ENCODE measurements at regions not wholly inside any gene's neighbourhood (a gene's known extent, or its start where the extent isn't known, plus 50 kb on each side); places are given as distances from the start of the nearest gene placed in this dataset.

DNA sequence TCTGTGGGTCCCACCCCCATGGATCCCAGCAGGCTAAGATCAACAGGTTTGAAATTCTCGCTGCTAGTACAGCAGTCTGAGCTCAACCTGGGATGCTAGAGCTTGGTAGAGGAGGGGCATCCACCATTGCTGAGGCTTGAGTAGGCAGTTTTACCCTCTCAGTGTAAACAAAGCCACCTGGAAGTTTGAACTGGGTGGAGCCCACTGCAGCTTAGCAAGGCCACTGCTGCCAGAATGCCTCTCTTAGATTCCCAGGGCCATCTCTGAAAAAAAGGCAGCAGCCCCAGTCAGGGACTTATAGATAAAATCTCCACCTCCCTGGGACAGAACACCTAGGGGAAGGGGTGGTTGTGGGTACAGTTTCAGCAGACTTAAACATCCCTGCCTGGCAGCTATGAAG, 190.0 kb upstream of the CACNA2D1 start:
- DNase-seq (no peak), ATAC-seq (no peak)
- Mint-ChIP-seq H3K27me3 (peaks cover 0 to 2% (median 0%) of the 10 kb centered on the region in 5 donors), H3K27ac (no peak overlapping the region), H3K4me1 (no peaks in the 10 kb centered on the region), H3K9me3 (peaks cover 0 to 5% (median 0%) of the 10 kb centered on the region in 11 donors), H3K36me3 (no peaks in the 10 kb centered on the region), H3K4me3 (no peak overlapping the region)
- H3K27ac ChIP-seq (ENCODE audit: low read depth, low read length): no peak overlapping the region
- no peaks in the 10 kb centered on the region for H3K9me3 ChIP-seq (ENCODE audit: control insufficient read depth in 2 of 3, low read length in 3 of 3)
- H3K27me3 ChIP-seq (ENCODE audit: control insufficient read depth in 2 of 2, insufficient read depth in 2 of 2, low read length in 2 of 2): no peaks in the 10 kb centered on the region
- CTCF ChIA-PET: no interaction called here
- H3K4me3 ChIP-seq (ENCODE audit: low read length): no peak overlapping the region
- no peaks in the 10 kb centered on the region for H3K36me3 ChIP-seq (ENCODE audit: control insufficient read depth in 2 of 3, insufficient read depth in 3 of 3, low read length in 3 of 3)
- no peaks in the 10 kb centered on the region for H3K4me1 ChIP-seq (ENCODE audit: control insufficient read depth in 2 of 2, insufficient read depth in 2 of 2, low read length in 2 of 2)
- intact Hi-C loops (cut with micrococcal nuclease): no loop called here
- POLR2A ChIA-PET: no interaction called here

DNA sequence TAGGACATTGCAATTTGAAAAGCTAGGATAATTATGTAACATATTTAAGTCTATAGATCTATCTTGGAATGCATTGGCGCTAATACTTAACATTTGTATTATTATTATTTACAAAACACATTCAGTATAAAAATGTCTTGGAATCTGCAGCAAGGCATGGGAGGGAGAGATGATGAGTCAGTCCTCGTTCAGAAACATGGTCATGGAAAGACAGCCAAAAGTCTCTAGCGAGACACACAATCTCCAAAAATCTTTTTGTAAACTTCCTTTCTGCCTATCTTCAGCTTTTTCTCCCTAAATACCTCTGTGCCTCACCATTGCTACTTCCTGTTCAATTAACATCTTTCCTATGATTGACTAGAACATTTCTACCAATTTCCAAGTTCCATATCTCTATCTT, 188.4 kb upstream of the CACNA2D1 start:
- H3K36me3 ChIP-seq (ENCODE audit: control insufficient read depth in 2 of 3, insufficient read depth in 3 of 3, low read length in 3 of 3): no peaks in the 10 kb centered on the region
- H3K27me3 ChIP-seq (ENCODE audit: control insufficient read depth in 2 of 2, insufficient read depth in 2 of 2, low read length in 2 of 2): no peaks in the 10 kb centered on the region
- Mint-ChIP-seq H3K27ac (no peak overlapping the region), H3K36me3 (no peaks in the 10 kb centered on the region), H3K4me3 (no peak overlapping the region), H3K9me3 (peaks cover 0 to 5% (median 0%) of the 10 kb centered on the region in 11 donors), H3K27me3 (peaks cover 0 to 2% (median 0%) of the 10 kb centered on the region in 5 donors), H3K4me1 (no peaks in the 10 kb centered on the region)
- H3K4me3 ChIP-seq (ENCODE audit: low read length): no peak overlapping the region
- ChIA-PET POLR2A (no interaction called here), CTCF (no interaction called here)
- no peaks in the 10 kb centered on the region for H3K9me3 ChIP-seq (ENCODE audit: control insufficient read depth in 2 of 3, low read length in 3 of 3)
- H3K4me1 ChIP-seq (ENCODE audit: control insufficient read depth in 2 of 2, insufficient read depth in 2 of 2, low read length in 2 of 2): no peaks in the 10 kb centered on the region
- no peak for DNase-seq
- ATAC-seq: no peak
- intact Hi-C loops (cut with micrococcal nuclease): no loop called here
- H3K27ac ChIP-seq (ENCODE audit: low read depth, low read length): no peak overlapping the region

DNA sequence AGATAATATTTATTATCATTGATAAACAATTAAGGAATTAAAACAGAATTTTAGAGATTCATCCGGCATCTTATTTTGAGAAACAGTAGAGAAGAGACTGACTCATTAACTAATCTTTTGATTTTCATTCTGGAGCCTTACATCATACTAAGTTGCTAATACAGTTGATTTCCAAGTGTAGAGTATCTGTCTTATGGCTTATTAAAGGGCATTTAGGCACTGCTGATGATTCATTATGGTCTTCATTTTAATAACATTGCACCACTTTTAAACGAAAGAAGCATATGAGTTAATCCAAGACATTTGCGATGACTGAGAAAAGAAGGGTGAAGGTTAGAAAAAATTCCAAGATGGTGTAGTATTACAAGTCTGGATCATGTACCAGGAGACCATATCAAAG, 186.0 kb upstream of the CACNA2D1 start:
- peaks cover 0 to 2% (median 0%) of the 10 kb centered on the region in 5 donors for H3K27me3 Mint-ChIP-seq
- ChIA-PET POLR2A (no interaction called here), CTCF (no interaction called here)
- H3K36me3 Mint-ChIP-seq: no peaks in the 10 kb centered on the region
- Histone ChIP-seq H3K4me1 (ENCODE audit: control insufficient read depth in 2 of 2, insufficient read depth in 2 of 2, low read length in 2 of 2) (no peaks in the 10 kb centered on the region), H3K36me3 (ENCODE audit: control insufficient read depth in 2 of 3, insufficient read depth in 3 of 3, low read length in 3 of 3) (no peaks in the 10 kb centered on the region), H3K9me3 (ENCODE audit: control insufficient read depth in 2 of 3, low read length in 3 of 3) (no peaks in the 10 kb centered on the region), H3K4me3 (ENCODE audit: low read length) (no peak overlapping the region), H3K27me3 (ENCODE audit: control insufficient read depth in 2 of 2, insufficient read depth in 2 of 2, low read length in 2 of 2) (no peaks in the 10 kb centered on the region), H3K27ac (ENCODE audit: low read depth, low read length) (no peak overlapping the region)
- ATAC-seq (no peak), DNase-seq (no peak)
- peaks cover 0 to 2% (median 0%) of the 10 kb centered on the region in 11 donors for H3K9me3 Mint-ChIP-seq
- intact Hi-C loops (cut with micrococcal nuclease): no loop called here
- H3K4me3 Mint-ChIP-seq: no peak overlapping the region
- no peak overlapping the region for H3K27ac Mint-ChIP-seq
- no peaks in the 10 kb centered on the region for H3K4me1 Mint-ChIP-seq

DNA sequence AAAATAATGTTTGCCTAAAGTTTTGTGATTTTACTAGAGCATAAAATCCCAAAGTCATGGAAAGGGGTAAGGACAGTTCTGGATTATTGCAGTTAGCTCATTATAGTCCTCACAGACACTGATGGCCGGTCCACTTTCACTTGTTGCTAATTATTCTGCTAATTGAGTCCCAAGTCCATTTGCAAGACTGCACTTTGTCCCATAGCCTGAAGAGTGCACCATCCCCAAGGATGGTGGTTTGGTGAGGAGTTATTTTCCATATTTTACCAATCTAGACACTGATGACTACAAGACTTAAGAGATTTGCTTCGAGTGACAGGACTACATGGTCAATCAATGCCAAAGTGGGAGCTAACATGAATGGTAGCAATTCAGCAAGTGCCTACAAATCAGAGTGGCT, 181.8 kb upstream of the CACNA2D1 start:
- H3K4me1 ChIP-seq (ENCODE audit: control insufficient read depth in 2 of 2, insufficient read depth in 2 of 2, low read length in 2 of 2): no peaks in the 10 kb centered on the region
- no peaks in the 10 kb centered on the region for H3K27me3 ChIP-seq (ENCODE audit: control insufficient read depth in 2 of 2, insufficient read depth in 2 of 2, low read length in 2 of 2)
- no peak overlapping the region for H3K27ac ChIP-seq (ENCODE audit: low read depth, low read length)
- intact Hi-C loops (cut with micrococcal nuclease): no loop called here
- H3K9me3 ChIP-seq (ENCODE audit: control insufficient read depth in 2 of 3, low read length in 3 of 3): no peaks in the 10 kb centered on the region
- ChIA-PET CTCF (no interaction called here), POLR2A (no interaction called here)
- H3K4me3 Mint-ChIP-seq: no peak overlapping the region
- DNase-seq (no peak), ATAC-seq (no peak)
- H3K4me3 ChIP-seq (ENCODE audit: low read length): no peak overlapping the region
- H3K36me3 ChIP-seq (ENCODE audit: control insufficient read depth in 2 of 3, insufficient read depth in 3 of 3, low read length in 3 of 3): no peaks in the 10 kb centered on the region
- H3K9me3 Mint-ChIP-seq: peaks cover 0 to 10% (median 0%) of the 10 kb centered on the region in 11 donors
- no peak overlapping the region for H3K27ac Mint-ChIP-seq
- H3K4me1 Mint-ChIP-seq: no peaks in the 10 kb centered on the region
- peaks cover 0 to 2% (median 0%) of the 10 kb centered on the region in 5 donors for H3K27me3 Mint-ChIP-seq
- no peaks in the 10 kb centered on the region for H3K36me3 Mint-ChIP-seq

DNA sequence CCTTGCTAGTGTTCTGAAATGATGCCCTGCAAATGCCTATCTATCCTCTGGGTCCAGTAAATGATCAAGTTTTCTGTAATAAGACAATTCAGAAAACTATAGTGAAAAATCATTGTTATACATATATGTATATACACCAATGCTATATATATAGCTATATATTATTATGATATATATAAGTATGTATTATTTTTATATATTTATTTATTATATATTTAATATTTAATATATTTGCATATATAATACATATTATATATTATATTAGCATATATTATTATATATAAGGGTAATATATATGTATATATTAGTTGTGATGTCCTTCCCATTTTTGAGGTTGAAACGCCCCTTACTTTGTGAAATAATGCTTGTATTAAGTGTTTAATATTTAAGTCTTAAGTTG, 181.4 kb upstream of the CACNA2D1 start:
- Mint-ChIP-seq H3K4me3 (no peak overlapping the region), H3K27ac (no peak overlapping the region), H3K9me3 (peaks cover 0 to 10% (median 1%) of the 10 kb centered on the region in 11 donors), H3K27me3 (peaks cover 0 to 2% (median 0%) of the 10 kb centered on the region in 5 donors), H3K4me1 (no peaks in the 10 kb centered on the region), H3K36me3 (no peaks in the 10 kb centered on the region)
- ChIA-PET CTCF (no interaction called here), POLR2A (no interaction called here)
- Histone ChIP-seq H3K4me1 (ENCODE audit: control insufficient read depth in 2 of 2, insufficient read depth in 2 of 2, low read length in 2 of 2) (no peaks in the 10 kb centered on the region), H3K4me3 (ENCODE audit: low read length) (no peak overlapping the region), H3K9me3 (ENCODE audit: control insufficient read depth in 2 of 3, low read length in 3 of 3) (no peaks in the 10 kb centered on the region), H3K36me3 (ENCODE audit: control insufficient read depth in 2 of 3, insufficient read depth in 3 of 3, low read length in 3 of 3) (no peaks in the 10 kb centered on the region), H3K27ac (ENCODE audit: low read depth, low read length) (no peak overlapping the region), H3K27me3 (ENCODE audit: control insufficient read depth in 2 of 2, insufficient read depth in 2 of 2, low read length in 2 of 2) (no peaks in the 10 kb centered on the region)
- no peak for DNase-seq
- intact Hi-C loops (cut with micrococcal nuclease): no loop called here
- ATAC-seq: no peak

DNA sequence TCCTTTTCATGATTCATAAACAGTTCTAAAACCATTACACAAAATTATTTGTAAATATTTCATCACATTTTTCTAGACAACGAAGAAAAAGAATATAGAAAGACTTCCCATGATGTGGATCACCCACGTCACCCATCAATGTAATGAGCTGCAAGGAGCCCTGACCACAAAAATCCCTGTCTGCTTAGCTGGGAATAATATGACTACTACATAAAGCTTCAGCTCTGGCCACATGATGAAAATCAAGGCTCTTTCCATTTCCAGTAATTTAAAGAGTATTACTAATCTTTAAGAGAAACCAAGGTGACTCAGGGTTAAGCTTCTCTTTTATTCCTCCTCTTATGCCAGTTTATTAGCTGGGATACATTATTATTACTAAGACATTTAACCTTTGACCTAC, 180.8 kb upstream of the CACNA2D1 start:
- Histone ChIP-seq H3K4me1 (ENCODE audit: control insufficient read depth in 2 of 2, insufficient read depth in 2 of 2, low read length in 2 of 2) (no peaks in the 10 kb centered on the region), H3K27ac (ENCODE audit: low read depth, low read length) (no peak overlapping the region), H3K4me3 (ENCODE audit: low read length) (no peak overlapping the region), H3K9me3 (ENCODE audit: control insufficient read depth in 2 of 3, low read length in 3 of 3) (no peaks in the 10 kb centered on the region), H3K27me3 (ENCODE audit: control insufficient read depth in 2 of 2, insufficient read depth in 2 of 2, low read length in 2 of 2) (no peaks in the 10 kb centered on the region), H3K36me3 (ENCODE audit: control insufficient read depth in 2 of 3, insufficient read depth in 3 of 3, low read length in 3 of 3) (no peaks in the 10 kb centered on the region)
- Mint-ChIP-seq H3K27me3 (peaks cover 0 to 2% (median 0%) of the 10 kb centered on the region in 5 donors), H3K4me3 (no peak overlapping the region), H3K4me1 (no peaks in the 10 kb centered on the region), H3K9me3 (peaks cover 0 to 10% (median 1%) of the 10 kb centered on the region in 11 donors), H3K36me3 (no peaks in the 10 kb centered on the region), H3K27ac (no peak overlapping the region)
- ChIA-PET CTCF (no interaction called here), POLR2A (no interaction called here)
- ATAC-seq (no peak), DNase-seq (no peak)
- intact Hi-C loops (cut with micrococcal nuclease): no loop called here

DNA sequence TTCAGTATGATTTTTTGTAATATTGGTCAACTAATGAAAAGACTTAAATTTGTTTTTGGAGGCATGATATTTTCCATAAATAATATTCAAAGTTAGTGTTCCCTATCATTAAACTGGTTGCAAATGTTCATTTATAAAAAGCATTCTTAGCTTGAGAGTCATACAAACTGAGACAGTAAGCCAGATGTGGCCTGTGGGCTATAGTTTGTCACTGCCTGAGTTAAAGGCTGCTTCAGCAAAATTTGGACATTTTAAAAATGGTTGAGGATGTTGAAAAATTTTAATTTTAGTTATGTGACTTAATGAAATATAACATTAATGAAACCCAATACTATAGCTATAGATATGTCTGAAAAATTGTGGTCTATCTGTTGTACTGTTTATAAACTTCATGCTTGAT, 180.2 kb upstream of the CACNA2D1 start:
- no peak for DNase-seq
- Histone ChIP-seq H3K4me1 (ENCODE audit: control insufficient read depth in 2 of 2, insufficient read depth in 2 of 2, low read length in 2 of 2) (no peaks in the 10 kb centered on the region), H3K27ac (ENCODE audit: low read depth, low read length) (no peak overlapping the region), H3K36me3 (ENCODE audit: control insufficient read depth in 2 of 3, insufficient read depth in 3 of 3, low read length in 3 of 3) (no peaks in the 10 kb centered on the region), H3K9me3 (ENCODE audit: control insufficient read depth in 2 of 3, low read length in 3 of 3) (no peaks in the 10 kb centered on the region), H3K4me3 (ENCODE audit: low read length) (no peak overlapping the region), H3K27me3 (ENCODE audit: control insufficient read depth in 2 of 2, insufficient read depth in 2 of 2, low read length in 2 of 2) (no peaks in the 10 kb centered on the region)
- Mint-ChIP-seq H3K27me3 (no peaks in the 10 kb centered on the region), H3K4me1 (no peaks in the 10 kb centered on the region), H3K9me3 (peaks cover 0 to 10% (median 1%) of the 10 kb centered on the region in 11 donors), H3K27ac (no peak overlapping the region), H3K4me3 (no peak overlapping the region), H3K36me3 (no peaks in the 10 kb centered on the region)
- POLR2A ChIA-PET: no interaction called here
- CTCF ChIA-PET: interaction anchor here (0.6 kb wide), 1 partner anchor 18 kb away, joined by 3 read pairs; no protein-coding TSS in a partner anchor
- no peak for ATAC-seq
- intact Hi-C loops (cut with micrococcal nuclease): no loop called here
